Gastrocnemius medialis (tissue), 4 donors: ENCODE measurements at regions not wholly inside any gene's neighbourhood (a gene's known extent, or its start where the extent isn't known, plus 50 kb on each side); places are given as distances from the start of the nearest gene placed in this dataset.

Source experiments
- POLR2A ChIP-seq, 2 donors: fragments of 450-650 bp; IDR thresholded peaks; one replicate each; pipeline ENCODE4 v1.6.1; 2017; ENCODE audit warnings: antibody characterized with exemption in 2 of 2, mild to moderate bottlenecking in 2 of 2, moderate library complexity in 2 of 2
- TF ChIP-seq, protein P1 (sequence below), 5 experiments: fragments of 450-650 bp in 3 of 5; fragments of 200-600 bp in 2 of 5; sonication (generic) in 2 of 5; IDR thresholded peaks in 4 of 5; conservative IDR thresholded peaks in 1 of 5; 1 replicate in 4 of 5; 2 replicates in 1 of 5; pipeline ENCODE4 v1.5.1; 2016 to 2019; ENCODE audit warnings: antibody characterized with exemption in 5 of 5, mild to moderate bottlenecking in 3 of 5, moderate library complexity in 3 of 5

- TF ChIP-seq, protein P1, sequence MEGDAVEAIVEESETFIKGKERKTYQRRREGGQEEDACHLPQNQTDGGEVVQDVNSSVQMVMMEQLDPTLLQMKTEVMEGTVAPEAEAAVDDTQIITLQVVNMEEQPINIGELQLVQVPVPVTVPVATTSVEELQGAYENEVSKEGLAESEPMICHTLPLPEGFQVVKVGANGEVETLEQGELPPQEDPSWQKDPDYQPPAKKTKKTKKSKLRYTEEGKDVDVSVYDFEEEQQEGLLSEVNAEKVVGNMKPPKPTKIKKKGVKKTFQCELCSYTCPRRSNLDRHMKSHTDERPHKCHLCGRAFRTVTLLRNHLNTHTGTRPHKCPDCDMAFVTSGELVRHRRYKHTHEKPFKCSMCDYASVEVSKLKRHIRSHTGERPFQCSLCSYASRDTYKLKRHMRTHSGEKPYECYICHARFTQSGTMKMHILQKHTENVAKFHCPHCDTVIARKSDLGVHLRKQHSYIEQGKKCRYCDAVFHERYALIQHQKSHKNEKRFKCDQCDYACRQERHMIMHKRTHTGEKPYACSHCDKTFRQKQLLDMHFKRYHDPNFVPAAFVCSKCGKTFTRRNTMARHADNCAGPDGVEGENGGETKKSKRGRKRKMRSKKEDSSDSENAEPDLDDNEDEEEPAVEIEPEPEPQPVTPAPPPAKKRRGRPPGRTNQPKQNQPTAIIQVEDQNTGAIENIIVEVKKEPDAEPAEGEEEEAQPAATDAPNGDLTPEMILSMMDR (IDR thresholded peaks at IDR 0.05 in 4 of 5, conservative IDR thresholded peaks at IDR 0.05 in 1 of 5), result no peak
- TF ChIP-seq POLR2A (IDR thresholded peaks at IDR 0.05), result no peak
Measured at GRCh38 chr2:239609607-239610310, 208.9 kb upstream of the HDAC4 start.
